ENCODE measurements at regions not wholly inside any gene's neighbourhood (a gene's known extent, or its start where the extent isn't known, plus 50 kb on each side); places are given as distances from the start of the nearest gene placed in this dataset.

DNA sequence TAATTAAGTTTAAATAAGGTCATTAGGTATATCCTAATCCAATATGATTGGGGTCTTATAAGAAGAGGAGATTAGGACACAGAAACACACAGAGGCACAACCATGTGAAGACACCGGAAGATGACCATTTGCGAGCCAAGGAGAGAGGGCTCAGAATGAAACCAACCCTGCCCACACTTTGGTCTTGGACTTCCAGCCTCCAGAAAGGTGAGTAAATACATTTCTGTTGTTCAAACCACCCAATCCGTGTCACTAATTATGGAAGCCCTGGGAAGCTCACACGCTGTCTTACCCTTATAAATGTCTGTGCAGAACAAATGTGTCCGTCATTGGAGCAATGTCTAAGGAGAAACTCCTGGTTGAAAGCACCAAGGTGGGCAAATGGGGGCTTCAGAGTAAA is 95.0 kb downstream of the IYD start:
- TF ChIP-seq, protein P1, sequence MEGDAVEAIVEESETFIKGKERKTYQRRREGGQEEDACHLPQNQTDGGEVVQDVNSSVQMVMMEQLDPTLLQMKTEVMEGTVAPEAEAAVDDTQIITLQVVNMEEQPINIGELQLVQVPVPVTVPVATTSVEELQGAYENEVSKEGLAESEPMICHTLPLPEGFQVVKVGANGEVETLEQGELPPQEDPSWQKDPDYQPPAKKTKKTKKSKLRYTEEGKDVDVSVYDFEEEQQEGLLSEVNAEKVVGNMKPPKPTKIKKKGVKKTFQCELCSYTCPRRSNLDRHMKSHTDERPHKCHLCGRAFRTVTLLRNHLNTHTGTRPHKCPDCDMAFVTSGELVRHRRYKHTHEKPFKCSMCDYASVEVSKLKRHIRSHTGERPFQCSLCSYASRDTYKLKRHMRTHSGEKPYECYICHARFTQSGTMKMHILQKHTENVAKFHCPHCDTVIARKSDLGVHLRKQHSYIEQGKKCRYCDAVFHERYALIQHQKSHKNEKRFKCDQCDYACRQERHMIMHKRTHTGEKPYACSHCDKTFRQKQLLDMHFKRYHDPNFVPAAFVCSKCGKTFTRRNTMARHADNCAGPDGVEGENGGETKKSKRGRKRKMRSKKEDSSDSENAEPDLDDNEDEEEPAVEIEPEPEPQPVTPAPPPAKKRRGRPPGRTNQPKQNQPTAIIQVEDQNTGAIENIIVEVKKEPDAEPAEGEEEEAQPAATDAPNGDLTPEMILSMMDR (IDR thresholded peaks at IDR 0.05) = no peak
- TF ChIP-seq EP300 (IDR thresholded peaks at IDR 0.05) = no peak
- no peak for TF ChIP-seq POLR2AphosphoS5 (IDR thresholded peaks at IDR 0.05)
- no peak for TF ChIP-seq POLR2A (IDR thresholded peaks at IDR 0.05)

All from stomach (tissue), 4 donors.